GM13976 (cell line): ENCODE measurements at regions not wholly inside any gene's neighbourhood (a gene's known extent, or its start where the extent isn't known, plus 50 kb on each side); places are given as distances from the start of the nearest gene placed in this dataset.

ENCODE experiments used
- DNase-seq: peaks from one replicate; pipeline ENCODE4 v3.0.0; 2012; ENCODE audit warnings: low spot score
- CTCF ChIP-seq: IDR thresholded peaks from 2 replicates; pipeline ENCODE4 v1.5.1; 2012; ENCODE audit warnings: borderline replicate concordance, mild to moderate bottlenecking; ENCODE audit not compliant: insufficient read depth; ENCODE audit errors: extremely low read depth, missing control alignments, control extremely low read depth
- in situ Hi-C: fragments of 300-500 bp; cut with MboI; formaldehyde crosslinking; loops from one replicate; pipeline ENCODE4 v1.12.0; 2022; ENCODE audit warnings: low sequenced_read_pairs, mixed read lengths, inconsistent platforms; ENCODE audit not compliant: unreplicated experiment

GRCh38 chr10:33616956-33617355 lies 282.5 kb upstream of the NRP1 start:
- no peak for TF ChIP-seq CTCF
- no peak for DNase-seq
- in situ Hi-C loops = no loop called here

DNA sequence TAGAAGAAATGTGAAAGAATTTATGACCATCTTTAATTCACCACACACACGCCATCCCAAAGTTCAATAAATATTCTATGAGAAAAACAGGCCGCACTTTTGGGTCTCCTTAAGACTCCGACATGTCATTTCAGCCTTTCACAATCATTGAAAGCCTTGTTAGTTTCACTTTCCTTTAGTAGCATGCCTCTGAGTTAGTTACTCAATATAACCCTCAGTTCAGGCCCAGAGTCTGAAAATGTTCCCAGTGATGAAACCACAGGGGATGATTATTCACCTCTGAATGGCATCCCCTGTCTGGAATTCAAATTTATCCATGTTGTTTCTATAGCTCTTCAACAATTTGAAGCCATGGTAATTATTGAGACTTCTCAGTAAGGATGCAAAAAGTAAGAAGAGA lies 278.1 kb upstream of the NRP1 start:
- in situ Hi-C loops = no loop called here

GRCh38 chr10:33612116-33612515 lies 277.6 kb upstream of the NRP1 start:
- no peak for DNase-seq
- in situ Hi-C loops = no loop called here
- TF ChIP-seq CTCF = no peak

More for the DNA sequence above, 278.1 kb upstream of the NRP1 start:
- DNase-seq = no peak
- no peak for TF ChIP-seq CTCF

GRCh38 chr10:33611423-33611822 lies 277.0 kb upstream of the NRP1 start:
- TF ChIP-seq CTCF = no peak
- in situ Hi-C loops = no loop called here
- no peak for DNase-seq

GRCh38 chr10:33609546-33609945 lies 275.1 kb upstream of the NRP1 start:
- no peak for TF ChIP-seq CTCF
- in situ Hi-C loops = no loop called here
- no peak for DNase-seq

DNA sequence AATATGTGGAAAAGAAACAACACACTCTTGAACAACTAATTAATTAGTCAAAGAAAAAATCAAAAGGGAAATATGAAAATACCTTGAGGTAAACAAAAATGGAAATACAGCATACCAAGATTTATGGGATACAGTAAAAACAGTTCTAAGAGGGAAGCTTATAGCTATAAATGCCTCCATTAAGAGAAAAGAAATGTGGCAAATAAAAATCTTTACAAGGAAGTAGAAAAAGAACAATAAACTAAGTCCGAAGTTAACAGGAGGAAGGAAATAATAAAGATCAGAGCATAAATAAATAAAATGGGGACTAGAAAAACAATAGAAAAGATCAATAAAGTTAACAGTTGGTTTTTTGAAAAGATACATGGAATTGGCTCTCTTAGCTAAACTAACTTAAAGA lies 267.8 kb upstream of the NRP1 start:
- no peak for TF ChIP-seq CTCF
- in situ Hi-C loops = no loop called here
- no peak for DNase-seq

- no peak for TF ChIP-seq CTCF
- in situ Hi-C loops = no loop called here
- DNase-seq = no peak
Measured at GRCh38 chr10:33600381-33600780, 265.9 kb upstream of the NRP1 start.
